ENCODE measurements at regions not wholly inside any gene's neighbourhood (a gene's known extent, or its start where the extent isn't known, plus 50 kb on each side); places are given as distances from the start of the nearest gene placed in this dataset.

DNA sequence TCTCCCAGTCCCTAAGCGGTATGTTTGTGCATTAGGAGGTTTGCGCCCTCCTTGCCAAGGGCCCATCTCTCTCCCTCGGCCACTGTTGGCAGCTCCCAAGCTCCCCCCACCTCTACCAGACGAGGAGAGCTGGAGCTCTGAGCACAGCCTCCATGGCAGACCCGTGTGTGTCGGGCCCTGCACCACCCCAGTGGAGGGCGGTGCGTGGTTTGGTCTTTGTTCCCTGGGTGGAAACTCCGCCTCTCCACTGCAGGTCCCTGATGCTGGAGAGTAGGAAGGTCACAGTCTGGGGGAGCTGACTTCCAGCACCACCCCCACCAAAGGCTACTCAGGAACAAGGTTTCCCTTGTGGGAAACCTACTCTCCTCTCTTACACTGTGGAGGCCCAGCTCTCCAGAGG is 162.6 kb upstream of the FHL2 start:
- no peak overlapping the region for H3K27ac ChIP-seq (ENCODE audit: low read depth, low read length)
- H3K9ac ChIP-seq (ENCODE audit: low read length in 5 of 5): no peak overlapping the region
- peaks cover 0 to 15% (median 5%) of the 10 kb centered on the region in 5 donors for H3K27me3 ChIP-seq (ENCODE audit: control insufficient read depth in 5 of 5, insufficient read depth in 4 of 5, low read length in 5 of 5)
- peaks cover 0 to 11% (median 0%) of the 10 kb centered on the region in 5 donors for H3K4me1 ChIP-seq (ENCODE audit: control insufficient read depth in 5 of 5, insufficient read depth in 5 of 5, low read length in 5 of 5)
- no peaks in the 10 kb centered on the region for H3K36me3 ChIP-seq (ENCODE audit: control insufficient read depth in 5 of 5, insufficient read depth in 5 of 5, low read length in 5 of 5)
- no peak overlapping the region for H3K4me3 ChIP-seq (ENCODE audit: low read depth in 1 of 5, low read length in 5 of 5)
- H3K9me3 ChIP-seq (ENCODE audit: control insufficient read depth in 5 of 5, low read length in 5 of 5): peaks cover 0 to 4% (median 0%) of the 10 kb centered on the region in 5 donors

GRCh38 chr2:105560157-105560556 is 161.3 kb upstream of the FHL2 start:
- H3K36me3 ChIP-seq (ENCODE audit: control insufficient read depth in 5 of 5, insufficient read depth in 5 of 5, low read length in 5 of 5): no peaks in the 10 kb centered on the region
- peaks cover 0 to 15% (median 5%) of the 10 kb centered on the region in 5 donors for H3K27me3 ChIP-seq (ENCODE audit: control insufficient read depth in 5 of 5, insufficient read depth in 4 of 5, low read length in 5 of 5)
- no peak overlapping the region for H3K9ac ChIP-seq (ENCODE audit: low read length in 5 of 5)
- peaks cover 0 to 11% (median 0%) of the 10 kb centered on the region in 5 donors for H3K4me1 ChIP-seq (ENCODE audit: control insufficient read depth in 5 of 5, insufficient read depth in 5 of 5, low read length in 5 of 5)
- no peak overlapping the region for H3K4me3 ChIP-seq (ENCODE audit: low read depth in 1 of 5, low read length in 5 of 5)
- H3K27ac ChIP-seq (ENCODE audit: low read depth, low read length): no peak overlapping the region
- H3K9me3 ChIP-seq (ENCODE audit: control insufficient read depth in 5 of 5, low read length in 5 of 5): peaks cover 0 to 4% (median 0%) of the 10 kb centered on the region in 5 donors

GRCh38 chr2:105557021-105557920 is 158.4 kb upstream of the FHL2 start:
- no peak overlapping the region for H3K27ac ChIP-seq (ENCODE audit: low read depth, low read length)
- peaks cover 0 to 11% (median 0%) of the 10 kb centered on the region in 5 donors for H3K4me1 ChIP-seq (ENCODE audit: control insufficient read depth in 5 of 5, insufficient read depth in 5 of 5, low read length in 5 of 5)
- H3K4me3 ChIP-seq (ENCODE audit: low read depth in 1 of 5, low read length in 5 of 5): no peak overlapping the region
- no peak overlapping the region for H3K9ac ChIP-seq (ENCODE audit: low read length in 5 of 5)
- peaks cover 0 to 15% (median 7%) of the 10 kb centered on the region in 5 donors for H3K27me3 ChIP-seq (ENCODE audit: control insufficient read depth in 5 of 5, insufficient read depth in 4 of 5, low read length in 5 of 5)
- no peaks in the 10 kb centered on the region for H3K9me3 ChIP-seq (ENCODE audit: control insufficient read depth in 5 of 5, low read length in 5 of 5)
- no peaks in the 10 kb centered on the region for H3K36me3 ChIP-seq (ENCODE audit: control insufficient read depth in 5 of 5, insufficient read depth in 5 of 5, low read length in 5 of 5)

GRCh38 chr2:105556366-105556765 is 157.5 kb upstream of the FHL2 start:
- Histone ChIP-seq H3K4me1 (ENCODE audit: control insufficient read depth in 5 of 5, insufficient read depth in 5 of 5, low read length in 5 of 5) (peaks cover 0 to 11% (median 0%) of the 10 kb centered on the region in 5 donors), H3K27me3 (ENCODE audit: control insufficient read depth in 5 of 5, insufficient read depth in 4 of 5, low read length in 5 of 5) (peaks cover 0 to 13% (median 5%) of the 10 kb centered on the region in 5 donors), H3K9ac (ENCODE audit: low read length in 5 of 5) (no peak overlapping the region), H3K36me3 (ENCODE audit: control insufficient read depth in 5 of 5, insufficient read depth in 5 of 5, low read length in 5 of 5) (no peaks in the 10 kb centered on the region), H3K4me3 (ENCODE audit: low read depth in 1 of 5, low read length in 5 of 5) (no peak overlapping the region), H3K27ac (ENCODE audit: low read depth, low read length) (no peak overlapping the region), H3K9me3 (ENCODE audit: control insufficient read depth in 5 of 5, low read length in 5 of 5) (no peaks in the 10 kb centered on the region)

- Histone ChIP-seq H3K36me3 (ENCODE audit: control insufficient read depth in 5 of 5, insufficient read depth in 5 of 5, low read length in 5 of 5) (no peaks in the 10 kb centered on the region), H3K9me3 (ENCODE audit: control insufficient read depth in 5 of 5, low read length in 5 of 5) (no peaks in the 10 kb centered on the region), H3K27ac (ENCODE audit: low read depth, low read length) (no peak overlapping the region), H3K27me3 (ENCODE audit: control insufficient read depth in 5 of 5, insufficient read depth in 4 of 5, low read length in 5 of 5) (peaks cover 0 to 4% (median 0%) of the 10 kb centered on the region in 5 donors), H3K4me1 (ENCODE audit: control insufficient read depth in 5 of 5, insufficient read depth in 5 of 5, low read length in 5 of 5) (peaks cover 0 to 11% (median 0%) of the 10 kb centered on the region in 5 donors), H3K9ac (ENCODE audit: low read length in 5 of 5) (no peak overlapping the region), H3K4me3 (ENCODE audit: low read depth in 1 of 5, low read length in 5 of 5) (no peak overlapping the region)
These were observed 155.4 kb upstream of the FHL2 start for GRCh38 chr2:105554235-105554634.

DNA sequence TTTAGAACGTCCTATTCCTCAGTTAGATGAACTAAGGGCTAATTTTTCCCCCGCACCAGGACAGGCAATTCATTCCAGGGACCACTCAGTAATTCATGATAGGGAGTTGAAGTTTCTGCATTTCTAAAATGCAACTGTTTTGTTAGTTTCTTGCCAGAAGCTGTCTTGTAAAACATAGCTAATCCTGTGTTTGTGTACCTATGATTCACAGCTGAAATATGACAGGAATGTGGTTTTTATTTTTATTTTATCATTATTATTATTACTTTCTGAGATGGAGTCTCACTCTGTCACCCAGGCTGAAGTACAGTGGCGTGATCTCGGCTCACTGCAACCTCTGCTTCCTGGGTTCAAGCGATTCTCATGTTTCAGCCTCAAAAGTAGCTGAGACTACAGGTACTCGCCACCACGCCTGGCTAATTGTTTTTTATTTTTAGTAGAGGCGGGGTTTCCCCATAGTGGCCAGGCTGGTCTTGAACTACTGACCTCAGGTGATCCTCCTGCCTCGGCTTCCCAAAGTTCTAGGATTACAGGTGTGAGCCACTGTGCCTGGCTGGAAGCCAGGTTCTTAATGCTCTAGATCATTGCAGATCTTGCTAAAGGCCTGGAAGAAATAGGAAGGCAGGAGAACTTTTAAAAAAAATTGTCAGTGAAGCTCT is 154.8 kb upstream of the FHL2 start:
- Histone ChIP-seq H3K27me3 (ENCODE audit: control insufficient read depth in 5 of 5, insufficient read depth in 4 of 5, low read length in 5 of 5) (peaks cover 0 to 4% (median 0%) of the 10 kb centered on the region in 5 donors), H3K27ac (ENCODE audit: low read depth, low read length) (no peak overlapping the region), H3K36me3 (ENCODE audit: control insufficient read depth in 5 of 5, insufficient read depth in 5 of 5, low read length in 5 of 5) (no peaks in the 10 kb centered on the region), H3K4me1 (ENCODE audit: control insufficient read depth in 5 of 5, insufficient read depth in 5 of 5, low read length in 5 of 5) (peaks cover 0 to 11% (median 0%) of the 10 kb centered on the region in 5 donors), H3K4me3 (ENCODE audit: low read depth in 1 of 5, low read length in 5 of 5) (no peak overlapping the region), H3K9ac (ENCODE audit: low read length in 5 of 5) (no peak overlapping the region), H3K9me3 (ENCODE audit: control insufficient read depth in 5 of 5, low read length in 5 of 5) (no peaks in the 10 kb centered on the region)

DNA sequence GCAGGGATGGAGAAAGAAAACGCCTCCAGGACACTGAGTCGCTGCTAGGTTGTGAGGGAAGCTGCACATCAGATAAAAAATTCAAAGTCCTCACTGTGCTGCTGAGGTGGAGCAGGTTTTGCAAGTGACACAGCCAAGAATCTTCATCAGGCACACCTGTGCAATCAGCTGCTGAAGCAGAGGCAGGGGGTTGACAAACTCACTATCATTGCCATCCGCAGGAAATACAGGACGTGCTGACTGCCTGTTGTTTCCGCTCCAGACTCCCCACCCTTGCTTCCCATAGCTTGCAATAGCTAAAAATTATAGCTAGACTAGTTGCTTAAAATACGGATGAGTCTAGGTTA is 147.8 kb upstream of the FHL2 start:
- Histone ChIP-seq H3K4me1 (ENCODE audit: control insufficient read depth in 5 of 5, insufficient read depth in 5 of 5, low read length in 5 of 5) (peaks cover 0 to 10% (median 2%) of the 10 kb centered on the region in 5 donors), H3K9me3 (ENCODE audit: control insufficient read depth in 5 of 5, low read length in 5 of 5) (no peaks in the 10 kb centered on the region), H3K9ac (ENCODE audit: low read length in 5 of 5) (no peak overlapping the region), H3K36me3 (ENCODE audit: control insufficient read depth in 5 of 5, insufficient read depth in 5 of 5, low read length in 5 of 5) (no peaks in the 10 kb centered on the region), H3K4me3 (ENCODE audit: low read depth in 1 of 5, low read length in 5 of 5) (no peak overlapping the region), H3K27ac (ENCODE audit: low read depth, low read length) (no peak overlapping the region), H3K27me3 (ENCODE audit: control insufficient read depth in 5 of 5, insufficient read depth in 4 of 5, low read length in 5 of 5) (peaks cover 0 to 9% (median 6%) of the 10 kb centered on the region in 5 donors)

DNA sequence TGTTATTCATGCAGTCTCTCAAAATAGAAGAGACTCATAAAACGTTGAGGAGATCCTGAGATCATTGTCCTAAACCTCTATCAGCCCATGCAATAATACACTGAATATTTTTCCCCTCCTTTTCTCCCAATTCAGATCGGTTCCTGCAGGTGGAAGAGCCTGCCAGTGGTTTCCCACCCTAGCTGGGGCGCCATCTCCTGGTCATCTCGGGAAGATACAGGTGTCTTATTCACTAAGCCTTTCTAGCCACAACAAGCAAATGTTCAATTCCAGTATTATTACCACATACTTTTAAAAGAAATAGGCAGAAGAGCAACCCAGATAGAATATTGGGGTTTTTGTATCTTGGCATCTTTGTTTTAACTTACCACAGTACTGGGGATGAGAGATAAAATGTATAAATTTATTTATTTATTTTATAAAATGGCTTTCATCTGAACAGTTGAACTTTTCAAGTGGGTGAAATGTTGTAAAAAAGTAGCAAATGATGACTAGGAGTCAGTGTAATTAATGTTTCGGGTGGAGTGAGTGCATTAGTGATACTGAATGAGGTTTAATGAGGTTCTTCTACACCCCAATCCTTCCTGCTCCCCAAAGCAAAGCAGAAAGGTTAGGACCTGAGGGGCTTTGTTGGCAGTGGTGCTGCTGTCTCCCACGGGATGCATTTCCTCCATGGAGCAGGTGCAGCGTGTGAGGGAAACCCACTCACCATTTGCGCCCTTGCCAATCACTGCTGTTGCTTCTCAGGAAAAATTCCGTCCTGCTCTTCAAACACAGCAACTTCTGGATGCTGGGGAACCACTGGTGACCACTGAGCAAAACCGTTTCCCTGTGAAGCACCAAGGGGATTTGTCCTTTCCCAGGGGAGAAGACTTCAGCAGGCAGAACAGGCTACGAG is 147.1 kb upstream of the FHL2 start:
- Histone ChIP-seq H3K27ac (ENCODE audit: low read depth, low read length) (no peak overlapping the region), H3K9me3 (ENCODE audit: control insufficient read depth in 5 of 5, low read length in 5 of 5) (no peaks in the 10 kb centered on the region), H3K9ac (ENCODE audit: low read length in 5 of 5) (no peak overlapping the region), H3K4me1 (ENCODE audit: control insufficient read depth in 5 of 5, insufficient read depth in 5 of 5, low read length in 5 of 5) (peaks cover 0 to 10% (median 2%) of the 10 kb centered on the region in 5 donors), H3K27me3 (ENCODE audit: control insufficient read depth in 5 of 5, insufficient read depth in 4 of 5, low read length in 5 of 5) (peaks cover 0 to 9% (median 6%) of the 10 kb centered on the region in 5 donors), H3K4me3 (ENCODE audit: low read depth in 1 of 5, low read length in 5 of 5) (no peak overlapping the region), H3K36me3 (ENCODE audit: control insufficient read depth in 5 of 5, insufficient read depth in 5 of 5, low read length in 5 of 5) (no peaks in the 10 kb centered on the region)

- Histone ChIP-seq H3K4me1 (ENCODE audit: control insufficient read depth in 5 of 5, insufficient read depth in 5 of 5, low read length in 5 of 5) (peaks cover 0 to 10% (median 2%) of the 10 kb centered on the region in 5 donors), H3K27me3 (ENCODE audit: control insufficient read depth in 5 of 5, insufficient read depth in 4 of 5, low read length in 5 of 5) (peaks cover 0 to 9% (median 6%) of the 10 kb centered on the region in 5 donors), H3K9ac (ENCODE audit: low read length in 5 of 5) (no peak overlapping the region), H3K36me3 (ENCODE audit: control insufficient read depth in 5 of 5, insufficient read depth in 5 of 5, low read length in 5 of 5) (no peaks in the 10 kb centered on the region), H3K27ac (ENCODE audit: low read depth, low read length) (no peak overlapping the region), H3K4me3 (ENCODE audit: low read depth in 1 of 5, low read length in 5 of 5) (no peak overlapping the region), H3K9me3 (ENCODE audit: control insufficient read depth in 5 of 5, low read length in 5 of 5) (no peaks in the 10 kb centered on the region)
These were observed 145.9 kb upstream of the FHL2 start for GRCh38 chr2:105544591-105545377.
